ENCODE measurements at regions not wholly inside any gene's neighbourhood (a gene's known extent, or its start where the extent isn't known, plus 50 kb on each side); places are given as distances from the start of the nearest gene placed in this dataset.

DNA sequence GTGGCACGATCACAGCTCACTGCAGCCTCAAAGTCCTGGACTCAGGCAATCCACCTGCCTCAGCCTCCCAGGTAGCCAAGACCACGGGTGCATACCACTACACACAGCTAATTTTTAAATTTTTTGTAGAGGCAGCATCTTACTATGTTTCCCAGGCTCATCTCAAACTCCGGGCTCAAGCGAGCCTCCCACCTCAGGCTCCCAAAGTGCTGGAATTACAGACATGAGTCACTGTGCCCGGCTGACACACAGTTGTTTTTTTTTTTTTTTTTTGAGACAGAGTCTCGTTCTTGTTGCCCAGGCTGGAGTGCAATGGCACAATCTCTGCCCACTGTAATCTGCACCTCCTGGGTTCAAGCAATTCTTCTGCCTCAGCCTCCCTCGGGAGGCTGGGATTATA is 70.1 kb upstream of the CNOT6 start:
- H3K9me3 Mint-ChIP-seq (ENCODE audit: unreplicated experiment), result no peaks in the 10 kb centered on the region
- TF ChIP-seq, protein P1, sequence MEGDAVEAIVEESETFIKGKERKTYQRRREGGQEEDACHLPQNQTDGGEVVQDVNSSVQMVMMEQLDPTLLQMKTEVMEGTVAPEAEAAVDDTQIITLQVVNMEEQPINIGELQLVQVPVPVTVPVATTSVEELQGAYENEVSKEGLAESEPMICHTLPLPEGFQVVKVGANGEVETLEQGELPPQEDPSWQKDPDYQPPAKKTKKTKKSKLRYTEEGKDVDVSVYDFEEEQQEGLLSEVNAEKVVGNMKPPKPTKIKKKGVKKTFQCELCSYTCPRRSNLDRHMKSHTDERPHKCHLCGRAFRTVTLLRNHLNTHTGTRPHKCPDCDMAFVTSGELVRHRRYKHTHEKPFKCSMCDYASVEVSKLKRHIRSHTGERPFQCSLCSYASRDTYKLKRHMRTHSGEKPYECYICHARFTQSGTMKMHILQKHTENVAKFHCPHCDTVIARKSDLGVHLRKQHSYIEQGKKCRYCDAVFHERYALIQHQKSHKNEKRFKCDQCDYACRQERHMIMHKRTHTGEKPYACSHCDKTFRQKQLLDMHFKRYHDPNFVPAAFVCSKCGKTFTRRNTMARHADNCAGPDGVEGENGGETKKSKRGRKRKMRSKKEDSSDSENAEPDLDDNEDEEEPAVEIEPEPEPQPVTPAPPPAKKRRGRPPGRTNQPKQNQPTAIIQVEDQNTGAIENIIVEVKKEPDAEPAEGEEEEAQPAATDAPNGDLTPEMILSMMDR (IDR thresholded peaks at IDR 0.05), result no peak
- no peaks in the 10 kb centered on the region for H3K36me3 Mint-ChIP-seq (ENCODE audit: unreplicated experiment)
- H3K4me1 Mint-ChIP-seq (ENCODE audit: unreplicated experiment), result peaks cover 5% of the 10 kb centered on the region
- no peak for DNase-seq (ENCODE audit: extremely low spot score, unreplicated experiment)
- H3K27me3 Mint-ChIP-seq (ENCODE audit: unreplicated experiment), result peaks cover 6% of the 10 kb centered on the region
- no peak overlapping the region for H3K4me3 Mint-ChIP-seq (ENCODE audit: unreplicated experiment)
- H3K27ac Mint-ChIP-seq (ENCODE audit: unreplicated experiment), result no peak overlapping the region

DNA sequence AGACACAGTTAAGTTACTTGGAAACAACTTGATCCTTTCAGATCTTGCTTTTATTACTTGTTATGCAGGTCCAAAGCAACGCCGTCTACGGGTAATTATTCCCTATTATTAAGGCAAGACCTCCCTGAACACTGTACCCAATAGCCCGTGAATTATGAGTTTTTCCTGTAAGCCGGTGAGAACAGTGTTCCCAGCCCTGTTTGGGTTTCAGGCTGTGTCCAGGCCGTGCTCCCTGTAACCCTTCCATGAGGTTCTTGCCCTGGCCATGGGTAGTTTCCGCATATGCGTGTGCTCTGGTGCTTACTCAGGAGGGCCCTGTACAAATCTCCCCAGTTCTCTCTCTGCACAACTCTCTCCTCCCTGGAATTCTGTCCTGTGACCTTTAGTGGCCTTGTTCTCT is 65.6 kb upstream of the CNOT6 start:
- Mint-ChIP-seq H3K27ac (ENCODE audit: unreplicated experiment) (no peak overlapping the region), H3K36me3 (ENCODE audit: unreplicated experiment) (no peaks in the 10 kb centered on the region), H3K4me3 (ENCODE audit: unreplicated experiment) (no peak overlapping the region), H3K27me3 (ENCODE audit: unreplicated experiment) (peaks cover 2% of the 10 kb centered on the region), H3K9me3 (ENCODE audit: unreplicated experiment) (no peaks in the 10 kb centered on the region), H3K4me1 (ENCODE audit: unreplicated experiment) (peaks cover 4% of the 10 kb centered on the region)
- TF ChIP-seq, protein P1 (IDR thresholded peaks at IDR 0.05), result no peak
- DNase-seq (ENCODE audit: extremely low spot score, unreplicated experiment), result peak; percentile 53

DNA sequence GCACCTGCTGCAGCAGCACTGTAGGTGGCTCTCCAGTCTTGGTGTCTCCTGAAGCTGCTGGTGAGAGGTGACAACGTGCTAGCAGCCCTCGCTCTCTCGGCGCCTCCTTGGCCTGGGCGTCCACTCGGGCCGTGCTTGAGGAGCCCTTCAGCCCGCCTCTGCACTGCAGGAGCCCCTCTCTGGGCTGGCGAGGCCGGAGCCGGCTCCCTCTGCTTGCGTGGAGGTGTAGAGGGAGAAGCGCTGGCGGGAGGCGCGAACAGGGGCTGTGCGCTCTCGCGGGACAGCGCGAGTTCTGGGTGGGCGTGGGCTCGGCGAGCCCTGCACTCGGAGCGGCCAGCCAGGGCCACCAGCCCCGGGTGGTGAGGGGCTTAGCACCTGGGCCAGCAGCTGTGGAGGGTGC is 62.2 kb upstream of the CNOT6 start:
- Mint-ChIP-seq H3K27ac (ENCODE audit: unreplicated experiment) (no peak overlapping the region), H3K9me3 (ENCODE audit: unreplicated experiment) (no peaks in the 10 kb centered on the region), H3K4me3 (ENCODE audit: unreplicated experiment) (no peak overlapping the region), H3K4me1 (ENCODE audit: unreplicated experiment) (no peaks in the 10 kb centered on the region), H3K27me3 (ENCODE audit: unreplicated experiment) (peaks cover 2% of the 10 kb centered on the region), H3K36me3 (ENCODE audit: unreplicated experiment) (no peaks in the 10 kb centered on the region)
- TF ChIP-seq, protein P1 (IDR thresholded peaks at IDR 0.05), result no peak
- DNase-seq (ENCODE audit: extremely low spot score, unreplicated experiment), result no peak

DNA sequence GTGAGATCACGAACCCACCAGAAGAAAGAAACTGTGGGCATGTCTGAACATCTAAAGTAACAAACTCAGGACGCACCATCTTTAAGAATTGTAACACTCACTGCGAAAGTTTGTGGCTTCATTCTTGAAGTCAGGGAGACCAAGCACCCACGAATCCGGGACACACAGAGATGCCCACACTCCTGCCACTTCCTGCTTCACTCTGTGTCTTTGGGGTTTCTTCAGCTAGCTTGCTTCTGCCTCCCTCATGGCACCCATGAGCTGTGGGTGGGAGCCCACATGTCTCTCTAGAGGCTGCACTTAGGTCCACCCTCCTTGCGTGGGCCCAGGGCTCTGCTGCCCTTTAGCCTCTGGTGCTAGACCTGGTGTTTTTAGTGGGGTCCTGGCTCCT is 61.2 kb upstream of the CNOT6 start:
- DNase-seq (ENCODE audit: extremely low spot score, unreplicated experiment), result peak; percentile 68
- H3K4me3 Mint-ChIP-seq (ENCODE audit: unreplicated experiment), result no peak overlapping the region
- H3K9me3 Mint-ChIP-seq (ENCODE audit: unreplicated experiment), result no peaks in the 10 kb centered on the region
- no peak overlapping the region for H3K27ac Mint-ChIP-seq (ENCODE audit: unreplicated experiment)
- TF ChIP-seq, protein P1 (IDR thresholded peaks at IDR 0.05), result no peak
- no peaks in the 10 kb centered on the region for H3K4me1 Mint-ChIP-seq (ENCODE audit: unreplicated experiment)
- H3K27me3 Mint-ChIP-seq (ENCODE audit: unreplicated experiment), result peaks cover 2% of the 10 kb centered on the region
- no peaks in the 10 kb centered on the region for H3K36me3 Mint-ChIP-seq (ENCODE audit: unreplicated experiment)

DNA sequence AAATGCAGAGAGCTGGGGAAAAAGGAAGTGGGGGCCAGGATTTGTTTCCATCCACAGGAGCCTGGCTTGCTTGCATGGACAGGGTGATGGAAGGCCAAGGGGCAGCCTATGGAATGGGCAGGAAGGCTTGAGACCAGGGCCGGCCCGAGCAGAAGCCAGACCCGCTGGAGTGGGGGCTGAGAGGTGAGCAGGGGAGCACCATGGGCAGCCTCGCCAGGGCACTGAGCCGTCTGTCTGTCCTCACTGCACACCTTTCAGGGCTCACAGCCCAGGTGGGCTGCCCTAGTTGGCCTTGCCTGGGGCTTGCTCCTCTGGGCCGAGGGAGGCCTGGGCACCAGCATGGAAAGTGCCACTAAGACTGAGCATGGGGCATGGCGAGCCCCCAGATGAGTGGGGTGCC is 58.6 kb upstream of the CNOT6 start:
- Mint-ChIP-seq H3K4me1 (ENCODE audit: unreplicated experiment) (no peaks in the 10 kb centered on the region), H3K36me3 (ENCODE audit: unreplicated experiment) (no peaks in the 10 kb centered on the region), H3K4me3 (ENCODE audit: unreplicated experiment) (no peak overlapping the region), H3K27ac (ENCODE audit: unreplicated experiment) (no peak overlapping the region), H3K9me3 (ENCODE audit: unreplicated experiment) (no peaks in the 10 kb centered on the region), H3K27me3 (ENCODE audit: unreplicated experiment) (no peaks in the 10 kb centered on the region)
- TF ChIP-seq, protein P1 (IDR thresholded peaks at IDR 0.05), result no peak
- DNase-seq (ENCODE audit: extremely low spot score, unreplicated experiment), result no peak
